Esophagus muscularis mucosa (tissue), 4 donors: ENCODE measurements at regions not wholly inside any gene's neighbourhood (a gene's known extent, or its start where the extent isn't known, plus 50 kb on each side); places are given as distances from the start of the nearest gene placed in this dataset.
"Not testable (repeated sequence)": the region's sequence is repeated elsewhere in the genome, so short reads cannot be mapped to it uniquely, and the experiment has no call there.

Experiments
- DNase-seq: peaks from one replicate; pipeline ENCODE4 v3.0.0-alpha.2; 2017; ENCODE audit errors: extremely low spot score
- H3K27ac ChIP-seq, 4 donors: fragments of 200-600 bp; sonication (generic); replicated peaks in 1 of 4; 1 replicate in 3 of 4; 2 replicates in 1 of 4; pipeline ENCODE4 v1.5.1; 2016 to 2019; ENCODE audit warnings: mild to moderate bottlenecking in 1 of 4
- H3K27me3 ChIP-seq, 4 donors: fragments of 200-600 bp; sonication (generic); one replicate each; pipeline versions ENCODE4 v1.5.1 to v1.6.0; 2016 to 2019
- H3K36me3 ChIP-seq, 4 donors: fragments of 200-600 bp; sonication (generic); one replicate each; pipeline ENCODE4 v1.5.1; 2016 to 2019
- H3K4me1 ChIP-seq, 4 donors: fragments of 200-600 bp; sonication (generic); one replicate each; pipeline ENCODE4 v1.5.1; 2016 to 2019
- H3K4me3 ChIP-seq, 4 donors: fragments of 200-600 bp; sonication (generic); 1 replicate in 2 of 4; 2 replicates in 2 of 4; pipeline ENCODE4 v1.5.1; 2016 to 2019; ENCODE audit warnings: mild to moderate bottlenecking in 4 of 4, moderate library complexity in 1 of 4
- H3K9me3 ChIP-seq, 4 donors: fragments of 200-600 bp; sonication (generic); 1 replicate in 3 of 4; 2 replicates in 1 of 4; pipeline ENCODE4 v1.5.1; 2016 to 2019
- EP300 ChIP-seq: sonication (generic); formaldehyde crosslinking; IDR thresholded peaks from one replicate; pipeline ENCODE4 v1.6.1; 2017; ENCODE audit warnings: antibody characterized with exemption
- POLR2A ChIP-seq: fragments of 450-650 bp; IDR thresholded peaks from one replicate; pipeline ENCODE4 v1.6.1; 2017; ENCODE audit warnings: antibody characterized with exemption, moderate library complexity, mild to moderate bottlenecking, low read depth
- POLR2AphosphoS5 ChIP-seq, 2 donors: sonication (generic); formaldehyde crosslinking; IDR thresholded peaks; one replicate each; pipeline ENCODE4 v1.6.1; 2017; ENCODE audit warnings: antibody characterized with exemption in 2 of 2
- WGBS: methylation state at CpG from one replicate; pipeline ENCODE4 v1.1.5; 2018; 5-methylcytosine and 5-hydroxymethylcytosine counted together
- intact Hi-C: fragments of 100-400 bp; cut with DNase I; formaldehyde crosslinking; loops from one replicate; pipeline ENCODE4 v1.15.1; 2023
- TF ChIP-seq, protein P1 (sequence below), 3 experiments: fragments of 200-600 bp in 2 of 3; fragments of 450-650 bp in 1 of 3; sonication (generic) in 2 of 3; IDR thresholded peaks; one replicate each; pipeline ENCODE4 v1.5.1; 2017 to 2019; ENCODE audit warnings: antibody characterized with exemption in 3 of 3, mild to moderate bottlenecking in 2 of 3, moderate library complexity in 1 of 3

DNA sequence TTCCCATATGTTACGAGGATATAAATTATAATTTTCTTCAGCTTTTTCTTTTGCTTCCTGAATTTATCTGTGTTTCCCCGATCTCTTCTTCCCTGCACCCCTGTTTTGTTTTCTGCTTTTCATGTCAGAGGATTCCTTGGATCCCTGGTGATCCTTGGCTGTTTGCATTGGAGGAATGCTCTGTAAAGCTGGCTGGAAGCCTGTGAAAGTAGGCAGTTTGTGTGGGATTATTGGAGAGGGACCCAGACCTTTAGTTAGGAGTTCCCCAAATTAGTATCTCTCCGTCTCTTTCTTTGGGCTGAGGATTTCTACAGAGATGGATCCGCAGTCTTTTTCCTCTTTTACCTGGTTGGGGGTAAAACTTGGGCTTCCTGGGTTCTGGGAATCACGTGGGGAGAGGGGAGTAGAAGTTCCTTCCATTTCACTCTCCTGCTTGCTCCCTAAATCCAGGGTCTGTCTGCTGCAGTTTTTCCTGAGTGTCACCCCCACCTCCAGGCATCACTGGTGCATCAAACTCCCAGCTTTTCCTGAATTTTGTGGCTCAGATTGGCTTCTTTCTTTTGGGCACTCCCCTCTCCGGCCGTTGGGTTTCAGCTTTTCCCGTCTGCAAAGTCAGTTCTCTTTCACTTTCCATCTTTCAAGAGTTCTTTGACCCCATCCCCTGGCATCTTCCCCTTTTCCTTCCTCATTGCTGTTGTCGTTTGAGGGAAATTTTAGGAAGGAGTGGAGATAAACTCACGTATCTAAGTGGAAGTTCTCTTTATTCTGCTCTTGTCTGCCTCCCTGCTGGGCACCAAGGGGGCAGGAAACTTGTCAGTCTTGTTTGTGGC, 79.1 kb upstream of the ALX4 start:
- WGBS = 21% methylated on average over 10 of the region's 10 CpGs
- no peak for TF ChIP-seq POLR2AphosphoS5 (IDR thresholded peaks at IDR 0.05)
- TF ChIP-seq, protein P1, sequence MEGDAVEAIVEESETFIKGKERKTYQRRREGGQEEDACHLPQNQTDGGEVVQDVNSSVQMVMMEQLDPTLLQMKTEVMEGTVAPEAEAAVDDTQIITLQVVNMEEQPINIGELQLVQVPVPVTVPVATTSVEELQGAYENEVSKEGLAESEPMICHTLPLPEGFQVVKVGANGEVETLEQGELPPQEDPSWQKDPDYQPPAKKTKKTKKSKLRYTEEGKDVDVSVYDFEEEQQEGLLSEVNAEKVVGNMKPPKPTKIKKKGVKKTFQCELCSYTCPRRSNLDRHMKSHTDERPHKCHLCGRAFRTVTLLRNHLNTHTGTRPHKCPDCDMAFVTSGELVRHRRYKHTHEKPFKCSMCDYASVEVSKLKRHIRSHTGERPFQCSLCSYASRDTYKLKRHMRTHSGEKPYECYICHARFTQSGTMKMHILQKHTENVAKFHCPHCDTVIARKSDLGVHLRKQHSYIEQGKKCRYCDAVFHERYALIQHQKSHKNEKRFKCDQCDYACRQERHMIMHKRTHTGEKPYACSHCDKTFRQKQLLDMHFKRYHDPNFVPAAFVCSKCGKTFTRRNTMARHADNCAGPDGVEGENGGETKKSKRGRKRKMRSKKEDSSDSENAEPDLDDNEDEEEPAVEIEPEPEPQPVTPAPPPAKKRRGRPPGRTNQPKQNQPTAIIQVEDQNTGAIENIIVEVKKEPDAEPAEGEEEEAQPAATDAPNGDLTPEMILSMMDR (IDR thresholded peaks at IDR 0.05) = no peak
- TF ChIP-seq POLR2A = no peak
- no peak for TF ChIP-seq EP300
- peaks cover 0 to 38% (median 0%) of the 10 kb centered on the region in 4 donors for H3K27me3 ChIP-seq
- H3K36me3 ChIP-seq = no peaks in the 10 kb centered on the region
- H3K4me1 ChIP-seq = no peaks in the 10 kb centered on the region
- intact Hi-C loops = no loop called here
- H3K9me3 ChIP-seq = peaks cover 0 to 11% (median 10%) of the 10 kb centered on the region in 4 donors
- H3K27ac ChIP-seq = no peak overlapping the region
- no peak for DNase-seq
- no peak overlapping the region for H3K4me3 ChIP-seq

DNA sequence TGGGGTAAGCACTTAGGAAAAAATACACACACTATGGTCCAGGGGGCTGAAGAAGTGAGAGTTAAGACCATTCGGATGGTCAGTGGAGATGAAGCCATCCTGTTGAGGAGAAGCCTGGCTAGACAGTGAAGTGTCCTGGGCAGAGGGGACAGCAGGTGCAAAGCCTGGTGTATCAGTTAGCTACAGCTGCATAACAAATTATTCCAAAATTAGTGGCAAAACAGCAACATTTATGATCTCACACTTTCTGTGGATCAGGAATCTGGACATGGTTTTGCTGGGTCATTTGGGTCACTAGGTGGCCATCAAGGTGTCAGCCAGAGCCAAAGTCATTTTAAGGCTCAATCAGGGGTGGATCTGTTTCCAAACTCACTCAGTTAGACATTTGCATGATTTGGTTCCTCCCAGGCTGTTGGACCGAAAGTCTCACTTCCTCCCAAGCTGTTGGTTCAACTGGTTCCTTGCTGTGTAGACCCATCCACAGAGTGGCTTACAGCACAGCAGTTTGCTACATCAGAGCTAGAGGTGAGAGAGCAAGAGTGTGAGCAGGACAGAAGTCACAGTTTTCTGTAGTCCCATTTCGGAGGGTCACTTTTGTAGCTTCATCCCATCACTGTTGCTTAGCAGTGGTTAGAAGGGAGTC, 80.1 kb upstream of the ALX4 start:
- 97% methylated on average over 3 of the region's 3 CpGs for WGBS
- Histone ChIP-seq H3K27ac (no peak overlapping the region), H3K27me3 (peaks cover 0 to 32% (median 0%) of the 10 kb centered on the region in 4 donors), H3K9me3 (peaks cover 0 to 15% (median 10%) of the 10 kb centered on the region in 4 donors), H3K4me3 (no peak overlapping the region), H3K4me1 (no peaks in the 10 kb centered on the region), H3K36me3 (no peaks in the 10 kb centered on the region)
- TF ChIP-seq POLR2A (no peak), EP300 (no peak)
- TF ChIP-seq, protein P1 (IDR thresholded peaks at IDR 0.05) = no peak
- intact Hi-C loops = no loop called here
- no peak for DNase-seq

DNA sequence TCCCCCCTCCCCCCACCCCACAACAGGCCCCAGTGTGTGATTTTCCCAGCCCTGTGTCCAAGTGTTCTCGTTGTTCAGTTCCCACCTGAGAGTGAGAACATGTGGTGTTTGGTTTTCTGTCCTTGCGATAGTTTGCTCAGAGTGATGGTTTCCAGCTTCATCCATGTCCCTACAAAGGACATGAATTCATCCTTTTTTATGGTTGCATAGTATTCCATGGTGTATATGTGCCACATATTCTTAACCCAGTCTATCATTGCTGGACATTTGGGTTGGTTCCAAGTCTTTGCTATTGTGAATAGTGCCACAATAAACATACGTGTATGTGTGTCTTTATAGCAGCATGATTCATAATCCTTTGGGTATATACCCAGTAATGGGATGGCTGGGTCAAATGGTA, 81.1 kb upstream of the ALX4 start:
- H3K36me3 ChIP-seq, H3K27ac ChIP-seq, H3K4me3 ChIP-seq, DNase-seq, H3K4me1 ChIP-seq, intact Hi-C loops: not testable (repeated sequence)
- H3K9me3 ChIP-seq = peaks cover 0 to 17% (median 10%) of the 10 kb centered on the region in 4 donors
- peaks cover 0 to 25% (median 0%) of the 10 kb centered on the region in 4 donors for H3K27me3 ChIP-seq
- 98% methylated on average over 3 of the region's 3 CpGs for WGBS

DNA sequence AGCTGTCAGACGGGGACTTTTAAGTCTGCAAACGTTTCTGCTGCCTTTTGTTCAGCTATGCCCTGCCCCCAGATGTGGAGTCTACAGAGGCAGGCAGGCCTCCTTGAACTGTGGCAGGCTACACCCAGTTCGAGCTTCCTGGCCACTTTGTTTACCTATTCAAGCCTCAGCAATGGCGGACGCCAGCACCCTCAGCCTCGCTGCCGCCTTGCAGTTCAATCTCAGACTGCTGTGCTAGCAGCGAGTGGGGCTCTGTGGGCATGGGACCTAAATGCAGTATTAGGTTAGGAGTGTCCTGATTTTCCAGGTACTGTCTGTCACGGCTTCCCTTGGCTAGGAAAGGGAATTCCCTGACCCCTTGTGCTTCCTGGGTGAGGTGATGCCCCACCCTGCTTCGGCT, 86.8 kb upstream of the ALX4 start:
- H3K4me1 ChIP-seq, H3K9me3 ChIP-seq, H3K4me3 ChIP-seq, intact Hi-C loops, H3K27ac ChIP-seq, H3K36me3 ChIP-seq, DNase-seq: not testable (repeated sequence)
- WGBS = 64% methylated on average over 10 of the region's 10 CpGs
- H3K27me3 ChIP-seq = peaks cover 0 to 25% (median 0%) of the 10 kb centered on the region in 4 donors

DNA sequence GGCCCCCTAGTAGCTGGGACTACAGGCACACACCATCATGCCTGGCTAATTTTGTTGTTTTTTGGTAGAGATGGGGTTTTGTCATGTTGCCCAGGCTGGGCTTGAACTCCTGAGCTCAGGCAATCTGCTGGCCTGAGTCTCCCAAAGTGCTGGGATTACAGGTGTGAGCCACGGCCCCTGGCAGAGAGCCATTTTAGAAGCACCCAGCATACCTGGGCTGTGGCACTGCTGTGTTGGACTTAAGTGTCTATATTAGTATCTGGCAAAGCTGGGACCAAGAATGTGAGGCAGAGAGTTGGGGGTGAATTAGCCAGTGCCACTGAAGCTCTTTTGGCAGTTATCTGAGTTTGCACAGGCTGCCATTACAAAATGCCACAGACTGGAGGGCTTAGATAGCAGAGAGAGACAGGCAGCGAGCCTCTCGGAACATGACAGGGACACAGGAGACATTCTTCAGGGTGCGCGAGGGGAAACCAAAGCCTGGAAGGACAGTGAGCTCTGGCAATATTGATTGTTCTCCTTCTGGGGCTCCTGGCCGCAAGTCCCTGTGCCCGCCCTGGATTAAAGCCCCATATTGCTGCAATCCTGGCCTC, 87.7 kb upstream of the ALX4 start:
- no peaks in the 10 kb centered on the region for H3K4me1 ChIP-seq
- no peak overlapping the region for H3K27ac ChIP-seq
- H3K9me3 ChIP-seq = peaks cover 0 to 6% (median 0%) of the 10 kb centered on the region in 4 donors
- 90% methylated on average over 7 of the region's 7 CpGs for WGBS
- intact Hi-C loops = no loop called here
- no peaks in the 10 kb centered on the region for H3K36me3 ChIP-seq
- H3K27me3 ChIP-seq = peaks cover 0 to 25% (median 0%) of the 10 kb centered on the region in 4 donors
- no peak overlapping the region for H3K4me3 ChIP-seq
- no peak for DNase-seq
- no peak for TF ChIP-seq EP300
- TF ChIP-seq, protein P1 (IDR thresholded peaks at IDR 0.05) = no peak
- TF ChIP-seq POLR2A = no peak
- no peak for TF ChIP-seq POLR2AphosphoS5 (IDR thresholded peaks at IDR 0.05)
